Mesenchymal stem cell (in vitro differentiated cells and primary cell): ENCODE measurements at regions not wholly inside any gene's neighbourhood (a gene's known extent, or its start where the extent isn't known, plus 50 kb on each side); places are given as distances from the start of the nearest gene placed in this dataset.

Experiments
- DNase-seq: peaks from one replicate; pipeline ENCODE4 v3.0.0-alpha.2; 2013
- H2AFZ ChIP-seq: one replicate; pipeline ENCODE4 v1.6.1; 2013; ENCODE audit warnings: low read depth, mild to moderate bottlenecking, control low read depth, inconsistent platforms, low read length, moderate library complexity
- H2AK5ac ChIP-seq: 2 replicates; pipeline ENCODE4 v1.6.1; 2013; ENCODE audit warnings: low read length, moderate library complexity, mild to moderate bottlenecking, inconsistent platforms; ENCODE audit not compliant: severe bottlenecking
- H2BK120ac ChIP-seq: one replicate; pipeline ENCODE4 v1.6.1; 2013; ENCODE audit warnings: low read depth, mild to moderate bottlenecking, inconsistent platforms, low read length, moderate library complexity
- H2BK12ac ChIP-seq, 2 experiments: one replicate each; pipeline ENCODE4 v1.6.1; 2013; ENCODE audit warnings: inconsistent platforms in 2 of 2, low read length in 2 of 2, mild to moderate bottlenecking in 2 of 2, moderate library complexity in 2 of 2, control low read depth in 1 of 2
- H2BK15ac ChIP-seq: one replicate; pipeline ENCODE4 v1.6.1; 2013; ENCODE audit warnings: mild to moderate bottlenecking, low read depth, inconsistent platforms; ENCODE audit not compliant: poor library complexity, severe bottlenecking
- H2BK5ac ChIP-seq: 2 replicates; pipeline ENCODE4 v1.6.1; 2013; ENCODE audit warnings: low read depth, mild to moderate bottlenecking, low read length, control low read depth, inconsistent platforms; ENCODE audit not compliant: poor library complexity, severe bottlenecking
- H3K14ac ChIP-seq, 2 experiments: one replicate each; pipeline ENCODE4 v1.6.1; 2013; ENCODE audit warnings: inconsistent platforms in 2 of 2, low read length in 2 of 2, control low read depth in 1 of 2, mild to moderate bottlenecking in 1 of 2, moderate library complexity in 1 of 2
- H3K18ac ChIP-seq, 2 experiments: one replicate each; pipeline ENCODE4 v1.6.1; 2013; ENCODE audit warnings: inconsistent platforms in 2 of 2, low read length in 2 of 2, control low read depth in 1 of 2, low read depth in 1 of 2, mild to moderate bottlenecking in 1 of 2
- H3K23ac ChIP-seq, 2 experiments: one replicate each; pipeline ENCODE4 v1.6.1; 2013; ENCODE audit warnings: inconsistent platforms in 2 of 2, low read length in 2 of 2, mild to moderate bottlenecking in 2 of 2, moderate library complexity in 2 of 2, control low read depth in 1 of 2
- H3K27ac ChIP-seq: 2 replicates; pipeline ENCODE4 v1.5.1; 2013; ENCODE audit warnings: mild to moderate bottlenecking, moderate library complexity, low read length, control low read depth, inconsistent platforms; ENCODE audit not compliant: poor library complexity, severe bottlenecking
- H3K27me3 ChIP-seq, 2 experiments: 2 replicates each; pipeline versions ENCODE4 v1.6.1 to v1.7.0; 2013; ENCODE audit warnings: low read length in 2 of 2, mild to moderate bottlenecking in 2 of 2, moderate library complexity in 2 of 2, control low read depth in 1 of 2, inconsistent platforms in 1 of 2; ENCODE audit not compliant: control insufficient read depth in 1 of 2, insufficient read depth in 1 of 2
- H3K36me3 ChIP-seq, 2 experiments: 2 replicates each; pipeline versions ENCODE4 v1.6.1 to v1.7.0; 2013; ENCODE audit warnings: low read length in 2 of 2, control low read depth in 1 of 2, inconsistent platforms in 1 of 2, low read depth in 1 of 2, mild to moderate bottlenecking in 1 of 2; ENCODE audit not compliant: insufficient read depth in 2 of 2, control insufficient read depth in 1 of 2
- H3K4ac ChIP-seq, 2 experiments: one replicate each; pipeline ENCODE4 v1.6.1; 2013; ENCODE audit warnings: inconsistent platforms in 2 of 2, low read length in 2 of 2, mild to moderate bottlenecking in 2 of 2, moderate library complexity in 2 of 2, control low read depth in 1 of 2, low read depth in 1 of 2
- H3K4me1 ChIP-seq: 2 replicates; pipeline ENCODE4 v1.6.1; 2013; ENCODE audit warnings: low read depth, low read length, control low read depth; ENCODE audit not compliant: control insufficient read depth, insufficient read depth
- H3K4me2 ChIP-seq: 2 replicates; pipeline ENCODE4 v1.6.1; 2013; ENCODE audit warnings: low read length, mild to moderate bottlenecking, inconsistent platforms; ENCODE audit not compliant: poor library complexity, severe bottlenecking
- H3K4me3 ChIP-seq, 2 experiments: 2 replicates each; pipeline versions ENCODE4 v1.5.1 to v1.7.0; 2013; ENCODE audit warnings: low read length in 2 of 2, mild to moderate bottlenecking in 2 of 2, control low read depth in 1 of 2, low read depth in 1 of 2; ENCODE audit not compliant: insufficient read depth in 1 of 2
- H3K79me1 ChIP-seq: replicated peaks from 2 replicates; pipeline ENCODE4 v1.6.1; 2013; ENCODE audit warnings: mild to moderate bottlenecking, control low read depth, low read length, inconsistent platforms; ENCODE audit not compliant: poor library complexity, severe bottlenecking
- H3K9ac ChIP-seq: 2 replicates; pipeline ENCODE4 v1.7.0; 2013; ENCODE audit warnings: mild to moderate bottlenecking, low read length, moderate library complexity
- H3K9me3 ChIP-seq: 2 replicates; pipeline ENCODE4 v1.7.0; 2013; ENCODE audit warnings: mild to moderate bottlenecking, low read length; ENCODE audit not compliant: control insufficient read depth
- H4K8ac ChIP-seq: one replicate; pipeline ENCODE4 v1.6.1; 2013; ENCODE audit warnings: inconsistent platforms, mild to moderate bottlenecking, low read length, moderate library complexity
- H4K91ac ChIP-seq: one replicate; pipeline ENCODE4 v1.6.1; 2013; ENCODE audit warnings: mild to moderate bottlenecking, low read length, inconsistent platforms
- WGBS: methylation state at CpG from one replicate; pipeline ENCODE4 v1.1.7; 2013; ENCODE audit warnings: mixed read lengths; 5-methylcytosine and 5-hydroxymethylcytosine counted together

DNA sequence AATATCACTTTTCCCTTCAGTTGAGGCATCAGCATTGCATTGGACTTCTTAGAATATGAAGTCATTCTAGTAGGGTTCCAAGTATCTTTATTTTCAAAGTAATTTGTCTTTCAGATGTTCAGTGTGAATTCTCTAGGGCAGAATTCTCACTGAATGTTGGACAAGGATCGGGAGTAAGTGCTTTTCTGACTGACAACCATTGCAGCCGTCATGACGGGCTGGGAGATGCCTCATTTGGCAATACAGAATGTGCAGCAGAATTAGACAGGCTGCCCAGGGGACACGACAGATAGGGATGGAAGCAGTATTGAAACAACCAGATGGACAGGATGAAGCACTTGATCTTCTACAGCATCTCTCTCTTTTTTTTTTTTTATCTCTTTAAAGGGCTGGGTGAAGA, 129.0 kb downstream of the ICE1 start:
- H3K9me3 ChIP-seq = peaks cover 5% of the 10 kb centered on the region
- H3K23ac ChIP-seq = no peak overlapping the region
- no peak overlapping the region for H3K9ac ChIP-seq
- H2BK5ac ChIP-seq = no peak overlapping the region
- no peak overlapping the region for H3K4me3 ChIP-seq
- no peaks in the 10 kb centered on the region for H3K36me3 ChIP-seq
- no peak overlapping the region for H3K18ac ChIP-seq
- H2BK120ac ChIP-seq = no peak overlapping the region
- no peak overlapping the region for H2BK12ac ChIP-seq
- no peak overlapping the region for H3K4me2 ChIP-seq
- H3K4ac ChIP-seq = no peak overlapping the region
- no peak overlapping the region for H2AK5ac ChIP-seq
- no peak overlapping the region for H4K91ac ChIP-seq
- no peak overlapping the region for H4K8ac ChIP-seq
- H3K79me1 ChIP-seq = no peaks in the 10 kb centered on the region
- no peak for DNase-seq
- H2BK15ac ChIP-seq = no peak overlapping the region
- no peak overlapping the region for H3K14ac ChIP-seq
- H3K27ac ChIP-seq = no peak overlapping the region
- H3K4me1 ChIP-seq = no peaks in the 10 kb centered on the region
- H3K27me3 ChIP-seq = no peaks in the 10 kb centered on the region
- H2AFZ ChIP-seq = no peak overlapping the region
- 80% methylated on average over 3 of the region's 4 CpGs for WGBS

DNA sequence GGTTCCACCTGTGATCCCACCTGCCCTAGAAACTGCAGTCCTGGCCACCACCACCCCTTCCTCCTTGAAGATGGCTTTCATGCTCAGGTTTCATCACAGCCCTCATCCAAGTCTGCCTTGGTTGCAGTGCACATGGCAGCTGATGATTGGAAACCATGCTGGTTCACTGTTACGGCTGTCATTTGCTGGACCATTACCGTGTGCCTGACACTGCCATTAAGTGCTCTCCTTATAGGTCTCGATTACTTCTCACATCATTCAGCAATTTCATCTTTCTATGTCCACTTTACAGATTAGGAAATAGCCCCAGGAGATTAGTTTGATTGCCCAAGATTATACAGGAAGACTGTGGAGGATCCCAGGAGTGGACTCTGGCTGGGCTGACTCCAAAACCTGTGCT, 123.9 kb downstream of the ICE1 start:
- Histone ChIP-seq H4K91ac (no peak overlapping the region), H3K79me1 (no peaks in the 10 kb centered on the region), H3K27me3 (no peaks in the 10 kb centered on the region), H3K18ac (no peak overlapping the region), H3K14ac (no peak overlapping the region), H3K23ac (no peak overlapping the region), H3K4ac (no peak overlapping the region), H2BK15ac (no peak overlapping the region), H3K4me1 (no peaks in the 10 kb centered on the region), H3K4me3 (no peak overlapping the region), H3K9ac (no peak overlapping the region), H4K8ac (no peak overlapping the region), H3K4me2 (no peak overlapping the region), H2BK5ac (no peak overlapping the region), H3K9me3 (peaks cover 4% of the 10 kb centered on the region), H2AK5ac (no peak overlapping the region), H2BK120ac (no peak overlapping the region), H3K27ac (no peak overlapping the region), H2BK12ac (no peak overlapping the region), H3K36me3 (no peaks in the 10 kb centered on the region), H2AFZ (no peak overlapping the region)
- 64% methylated on average over 3 of the region's 3 CpGs for WGBS
- no peak for DNase-seq

DNA sequence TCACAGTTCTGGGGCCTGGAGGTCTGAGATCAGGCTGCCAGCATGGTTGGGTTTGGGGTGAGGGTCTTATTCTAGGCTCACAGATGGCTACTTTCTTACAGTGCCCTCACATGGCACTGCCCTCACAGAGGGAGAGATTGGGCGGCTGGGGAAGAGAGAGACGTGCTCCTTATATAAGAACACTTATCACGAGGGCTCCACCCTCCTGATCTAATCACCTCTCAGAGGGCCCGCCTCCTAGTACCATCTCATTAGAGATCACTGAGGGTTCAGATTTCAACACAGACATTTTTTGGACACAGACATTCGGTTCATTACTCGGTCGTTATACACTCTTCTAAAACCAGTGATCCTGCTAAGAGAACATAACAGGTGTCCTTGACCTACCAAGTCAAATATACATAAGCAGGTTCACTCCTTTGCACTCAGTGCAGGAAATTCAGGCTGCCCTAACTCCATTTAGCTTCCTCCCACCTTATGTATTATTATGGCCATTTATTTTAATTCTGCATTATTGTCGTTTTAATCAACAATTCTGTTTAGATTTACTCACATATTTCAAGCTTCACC, 121.7 kb downstream of the ICE1 start:
- Histone ChIP-seq H4K91ac (no peak overlapping the region), H2BK12ac (no peak overlapping the region), H2BK15ac (no peak overlapping the region), H3K23ac (no peak overlapping the region), H3K18ac (no peak overlapping the region), H2BK5ac (no peak overlapping the region), H3K9ac (no peak overlapping the region), H3K36me3 (no peaks in the 10 kb centered on the region), H3K27ac (no peak overlapping the region), H4K8ac (no peak overlapping the region), H3K4me1 (no peaks in the 10 kb centered on the region), H3K14ac (no peak overlapping the region), H3K27me3 (no peaks in the 10 kb centered on the region), H2BK120ac (no peak overlapping the region), H3K9me3 (no peaks in the 10 kb centered on the region), H2AK5ac (no peak overlapping the region), H3K4me2 (no peak overlapping the region), H3K4me3 (no peak overlapping the region), H3K79me1 (no peaks in the 10 kb centered on the region), H3K4ac (no peak overlapping the region), H2AFZ (no peak overlapping the region)
- no peak for DNase-seq
- WGBS = 79% methylated on average over 8 of the region's 8 CpGs

DNA sequence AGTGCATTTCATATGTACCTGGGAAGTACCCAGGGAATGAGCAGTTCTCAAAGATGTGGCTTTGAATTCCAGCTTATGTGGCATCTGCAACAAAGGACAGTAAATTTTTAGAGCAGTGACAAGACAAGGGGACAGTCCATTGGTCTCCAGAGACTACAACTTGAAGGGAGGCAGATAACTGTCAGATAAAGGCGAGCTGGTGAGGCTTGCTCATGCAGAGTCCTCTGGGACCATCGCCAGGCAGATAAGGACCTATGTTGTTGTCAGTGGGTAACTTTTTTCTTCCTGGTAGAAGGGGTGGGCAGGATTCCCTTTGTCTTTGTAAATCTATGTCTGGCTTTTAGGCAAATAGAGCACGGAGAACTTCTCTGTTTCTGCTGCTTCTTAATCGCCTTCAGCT, 120.2 kb downstream of the ICE1 start:
- Histone ChIP-seq H2BK120ac (no peak overlapping the region), H2BK12ac (no peak overlapping the region), H2AFZ (no peak overlapping the region), H2BK15ac (no peak overlapping the region), H3K27ac (no peak overlapping the region), H2BK5ac (no peak overlapping the region), H4K91ac (no peak overlapping the region), H3K4me3 (no peak overlapping the region), H3K9me3 (no peaks in the 10 kb centered on the region), H3K4me2 (no peak overlapping the region), H3K36me3 (no peaks in the 10 kb centered on the region), H3K4ac (no peak overlapping the region), H3K14ac (no peak overlapping the region), H3K27me3 (no peaks in the 10 kb centered on the region), H3K18ac (no peak overlapping the region), H3K9ac (no peak overlapping the region), H2AK5ac (no peak overlapping the region), H3K4me1 (no peaks in the 10 kb centered on the region), H3K79me1 (no peaks in the 10 kb centered on the region), H4K8ac (no peak overlapping the region), H3K23ac (no peak overlapping the region)
- no peak for DNase-seq
- 55% methylated on average over 3 of the region's 4 CpGs for WGBS
